OCI-LY3 (cell line): ENCODE measurements at regions not wholly inside any gene's neighbourhood (a gene's known extent, or its start where the extent isn't known, plus 50 kb on each side); places are given as distances from the start of the nearest gene placed in this dataset.

ENCODE experiments used
- CTCF ChIP-seq: fragments of 200-600, 300-600 bp; sonication (generic); IDR thresholded peaks from 2 replicates; pipeline ENCODE4 v1.5.1; 2014; ENCODE audit warnings: antibody characterized with exemption, low read length, low read depth
- EZH2phosphoT487 ChIP-seq: fragments of 200-600 bp; shearing (Covaris generic); IDR thresholded peaks from 2 replicates; pipeline ENCODE4 v1.6.1; 2018; ENCODE audit warnings: antibody characterized with exemption, mixed run types, low read depth

DNA sequence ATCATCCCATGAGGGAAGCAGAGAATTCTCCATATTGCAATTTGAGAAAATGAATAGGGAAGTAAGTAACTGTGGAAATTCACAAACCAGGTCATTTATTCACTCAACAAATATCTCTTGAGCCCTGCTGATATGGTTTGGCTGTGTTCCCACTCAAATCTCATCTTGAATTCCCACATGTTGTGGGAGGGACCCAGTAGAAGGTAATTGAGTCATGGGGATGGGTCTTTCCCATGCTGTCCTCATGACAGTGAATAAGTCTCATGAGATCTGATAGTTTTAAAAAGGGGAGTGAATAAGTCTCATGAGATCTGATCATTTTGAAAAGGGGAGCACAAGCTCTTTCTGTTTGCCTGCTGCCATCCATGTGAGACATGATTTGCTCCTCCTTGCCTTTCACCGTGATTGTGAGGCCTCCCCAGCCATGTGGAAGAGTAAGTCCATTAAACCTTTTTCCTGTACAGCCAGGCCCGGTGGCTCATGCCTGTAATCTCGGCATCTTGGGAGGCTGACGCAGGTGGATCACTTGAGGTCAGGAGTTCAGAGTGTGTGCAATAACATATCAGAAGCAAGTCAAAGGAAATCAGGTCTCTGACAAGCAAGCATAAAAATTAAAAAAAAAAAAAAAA is 193.2 kb downstream of the NDUFA10 start:
- TF ChIP-seq EZH2phosphoT487 (no peak), CTCF (no peak)
